ENCODE measurements at regions not wholly inside any gene's neighbourhood (a gene's known extent, or its start where the extent isn't known, plus 50 kb on each side); places are given as distances from the start of the nearest gene placed in this dataset.

DNA sequence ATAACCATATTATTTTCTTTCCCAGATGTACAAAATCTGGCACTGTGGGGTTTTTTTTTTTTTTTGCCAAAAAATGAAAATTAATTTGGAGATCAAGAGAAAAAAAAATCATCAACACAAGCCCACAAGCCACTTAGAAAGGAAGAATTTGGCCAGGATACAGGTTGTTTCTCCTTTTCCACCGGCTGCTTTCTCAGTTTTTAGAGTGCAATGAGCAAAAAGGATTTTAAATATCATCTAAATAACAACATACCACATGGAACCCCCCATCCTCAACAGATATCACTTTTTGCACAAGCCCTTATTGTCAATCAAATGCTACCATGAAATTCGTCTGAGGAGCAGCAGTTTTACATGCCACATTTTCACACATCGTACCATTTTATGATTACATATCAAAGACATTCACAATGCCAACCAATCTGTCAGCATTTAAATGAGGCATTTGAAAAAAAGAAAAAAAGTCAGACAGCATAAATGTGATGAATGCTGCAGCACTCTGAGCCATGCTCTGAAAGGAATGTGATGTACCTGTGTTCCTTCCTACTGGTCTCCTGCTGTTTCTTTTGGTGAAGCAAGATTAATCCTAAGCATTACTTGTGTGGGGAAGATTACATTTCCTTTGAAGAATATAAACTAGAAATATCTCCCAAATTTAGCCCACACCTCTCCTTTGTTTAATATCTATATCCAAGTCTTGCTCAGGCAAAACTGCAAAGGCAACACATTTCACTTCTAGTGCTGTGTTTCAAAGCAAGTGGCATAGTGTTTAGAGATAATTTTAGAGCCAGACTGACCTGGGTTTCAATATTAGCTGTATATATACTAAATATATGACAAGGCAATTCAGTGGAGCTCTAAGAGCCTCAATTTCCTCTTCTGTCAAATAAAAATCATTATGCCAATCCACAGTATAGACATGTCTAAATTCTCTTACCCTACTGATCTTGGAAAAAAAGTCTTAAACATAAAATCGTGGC, 391.3 kb downstream of the CMPK2 start:
- Histone ChIP-seq H3K9ac (ENCODE audit: low read length) (no peak overlapping the region), H3K79me2 (ENCODE audit: low read length) (no peaks in the 10 kb centered on the region), H3K36me3 (ENCODE audit: insufficient read depth, low read length) (no peaks in the 10 kb centered on the region), H4K20me1 (ENCODE audit: insufficient read depth, low read depth, low read length) (no peaks in the 10 kb centered on the region), H3K27ac (ENCODE audit: low read length) (no peak overlapping the region), H3K27me3 (ENCODE audit: low read length) (no peaks in the 10 kb centered on the region; the same call in 1 of the 2 replicates), H3K4me3 (ENCODE audit: low read length) (no peak overlapping the region), H3K4me1 (ENCODE audit: low read length) (peaks cover 14% of the 10 kb centered on the region), H3K9me2 (replicated peaks; ENCODE audit: insufficient read depth, low read length) (no peaks in the 10 kb centered on the region), H3K9me3 (ENCODE audit: low read length) (no peaks in the 10 kb centered on the region; the same call in 1 of the 2 replicates), H3K4me2 (ENCODE audit: low read depth, low read length, poor library complexity, severe bottlenecking) (no peak overlapping the region), H2AFZ (ENCODE audit: low read length) (no peak overlapping the region)
- no peak for DNase-seq

DNA sequence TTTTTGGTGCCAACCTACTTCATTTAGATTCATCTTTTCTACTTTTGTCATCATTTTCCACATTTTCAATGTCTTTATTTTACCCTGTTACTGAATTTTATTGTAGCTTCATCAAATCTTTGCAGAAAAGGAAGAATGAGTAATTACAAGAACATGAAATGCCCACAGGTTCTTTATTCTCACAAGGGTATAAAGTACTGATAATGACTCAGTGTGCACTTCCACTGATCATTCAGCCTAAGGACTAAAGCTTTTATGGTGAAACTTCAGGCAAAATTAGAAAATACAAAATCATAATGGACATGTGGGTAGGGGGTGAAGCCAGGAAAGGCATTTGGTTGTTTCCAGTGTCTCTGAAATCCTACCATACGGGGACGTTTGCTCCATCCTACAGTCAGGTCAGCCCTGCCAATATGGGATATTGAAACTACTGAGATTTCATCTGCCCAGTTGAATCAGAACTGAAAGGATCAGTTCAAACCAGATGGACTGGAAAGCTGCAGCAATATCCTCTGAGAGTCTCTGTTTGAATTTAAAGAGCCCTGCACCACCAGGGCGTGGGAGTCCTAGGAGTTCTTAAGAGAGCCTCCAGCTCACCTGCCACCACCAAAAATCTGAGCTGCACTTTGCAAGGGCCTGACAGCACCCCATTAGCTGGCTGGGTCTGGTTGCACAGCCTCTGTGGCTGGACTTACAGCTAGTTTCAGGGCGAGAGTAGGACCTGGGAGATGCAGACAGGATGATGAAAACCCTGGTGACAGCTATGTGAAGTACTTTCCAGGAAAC, 390.4 kb downstream of the CMPK2 start:
- Histone ChIP-seq H2AFZ (ENCODE audit: low read length) (no peak overlapping the region), H3K27me3 (ENCODE audit: low read length) (no peaks in the 10 kb centered on the region; the same call in 1 of the 2 replicates)

GRCh38 chr2:6480514-6480913, 385.2 kb downstream of the CMPK2 start:
- no peak overlapping the region for H3K27ac ChIP-seq (ENCODE audit: low read length)
- no peak overlapping the region for H3K4me3 ChIP-seq (ENCODE audit: low read length)
- DNase-seq = no peak
- peaks cover 7% of the 10 kb centered on the region; the same call in 1 of the 2 replicates for H3K9me3 ChIP-seq (ENCODE audit: low read length)
- H3K4me2 ChIP-seq (ENCODE audit: low read depth, low read length, poor library complexity, severe bottlenecking) = no peak overlapping the region
- H3K4me1 ChIP-seq (ENCODE audit: low read length) = no peaks in the 10 kb centered on the region
- no peaks in the 10 kb centered on the region for H3K9me2 ChIP-seq (replicated peaks; ENCODE audit: insufficient read depth, low read length)
- no peaks in the 10 kb centered on the region; the same call in 1 of the 2 replicates for H3K27me3 ChIP-seq (ENCODE audit: low read length)
- H2AFZ ChIP-seq (ENCODE audit: low read length) = no peak overlapping the region
- H3K9ac ChIP-seq (ENCODE audit: low read length) = no peak overlapping the region
- H4K20me1 ChIP-seq (ENCODE audit: insufficient read depth, low read depth, low read length) = no peaks in the 10 kb centered on the region
- H3K79me2 ChIP-seq (ENCODE audit: low read length) = no peaks in the 10 kb centered on the region
- no peaks in the 10 kb centered on the region; the same call in 1 of the 2 replicates for H3K36me3 ChIP-seq (ENCODE audit: insufficient read depth, low read length)

More for the DNA sequence above, 390.4 kb downstream of the CMPK2 start:
- Histone ChIP-seq H3K4me1 (ENCODE audit: low read length) (peaks cover 14% of the 10 kb centered on the region), H3K36me3 (ENCODE audit: insufficient read depth, low read length) (no peaks in the 10 kb centered on the region; the same call in 1 of the 2 replicates), H3K4me2 (ENCODE audit: low read depth, low read length, poor library complexity, severe bottlenecking) (no peak overlapping the region), H3K4me3 (ENCODE audit: low read length) (no peak overlapping the region), H4K20me1 (ENCODE audit: insufficient read depth, low read depth, low read length) (no peaks in the 10 kb centered on the region), H3K9ac (ENCODE audit: low read length) (no peak overlapping the region), H3K27ac (ENCODE audit: low read length) (no peak overlapping the region), H3K9me2 (replicated peaks; ENCODE audit: insufficient read depth, low read length) (no peaks in the 10 kb centered on the region), H3K79me2 (ENCODE audit: low read length) (no peaks in the 10 kb centered on the region), H3K9me3 (ENCODE audit: low read length) (peaks cover 4% of the 10 kb centered on the region; the same call in 1 of the 2 replicates)
- DNase-seq = no peak

GRCh38 chr2:6482256-6482655, 383.5 kb downstream of the CMPK2 start:
- no peak overlapping the region for H3K9ac ChIP-seq (ENCODE audit: low read length)
- no peak for DNase-seq
- no peak overlapping the region for H2AFZ ChIP-seq (ENCODE audit: low read length)
- no peaks in the 10 kb centered on the region for H4K20me1 ChIP-seq (ENCODE audit: insufficient read depth, low read depth, low read length)
- no peaks in the 10 kb centered on the region for H3K9me2 ChIP-seq (replicated peaks; ENCODE audit: insufficient read depth, low read length)
- H3K4me3 ChIP-seq (ENCODE audit: low read length) = no peak overlapping the region
- no peaks in the 10 kb centered on the region for H3K79me2 ChIP-seq (ENCODE audit: low read length)
- no peak overlapping the region for H3K4me2 ChIP-seq (ENCODE audit: low read depth, low read length, poor library complexity, severe bottlenecking)
- peaks cover 7% of the 10 kb centered on the region; the same call in 1 of the 2 replicates for H3K9me3 ChIP-seq (ENCODE audit: low read length)
- no peak overlapping the region for H3K27ac ChIP-seq (ENCODE audit: low read length)
- no peaks in the 10 kb centered on the region for H3K4me1 ChIP-seq (ENCODE audit: low read length)
- no peaks in the 10 kb centered on the region; the same call in 1 of the 2 replicates for H3K36me3 ChIP-seq (ENCODE audit: insufficient read depth, low read length)
- H3K27me3 ChIP-seq (ENCODE audit: low read length) = no peaks in the 10 kb centered on the region

GRCh38 chr2:6487765-6488164, 377.9 kb downstream of the CMPK2 start:
- Histone ChIP-seq H3K27me3 (ENCODE audit: low read length) (no peaks in the 10 kb centered on the region), H3K9me3 (ENCODE audit: low read length) (no peaks in the 10 kb centered on the region)

GRCh38 chr2:6492573-6492972, 373.1 kb downstream of the CMPK2 start:
- Histone ChIP-seq H3K79me2 (ENCODE audit: low read length) (no peaks in the 10 kb centered on the region), H3K9me3 (ENCODE audit: low read length) (no peaks in the 10 kb centered on the region), H2AFZ (ENCODE audit: low read length) (no peak overlapping the region; the same call in 1 of the 2 replicates), H3K9me2 (replicated peaks; ENCODE audit: insufficient read depth, low read length) (no peaks in the 10 kb centered on the region), H3K27me3 (ENCODE audit: low read length) (no peaks in the 10 kb centered on the region), H3K4me1 (ENCODE audit: low read length) (peaks cover 14% of the 10 kb centered on the region), H4K20me1 (ENCODE audit: insufficient read depth, low read depth, low read length) (no peaks in the 10 kb centered on the region), H3K4me2 (ENCODE audit: low read depth, low read length, poor library complexity, severe bottlenecking) (no peak overlapping the region), H3K4me3 (ENCODE audit: low read length) (no peak overlapping the region), H3K27ac (ENCODE audit: low read length) (no peak overlapping the region), H3K36me3 (ENCODE audit: insufficient read depth, low read length) (no peaks in the 10 kb centered on the region), H3K9ac (ENCODE audit: low read length) (no peak overlapping the region)
- no peak for DNase-seq

More at GRCh38 chr2:6487765-6488164, 377.9 kb downstream of the CMPK2 start:
- no peaks in the 10 kb centered on the region for H3K9me2 ChIP-seq (replicated peaks; ENCODE audit: insufficient read depth, low read length)
- no peak overlapping the region for H3K4me2 ChIP-seq (ENCODE audit: low read depth, low read length, poor library complexity, severe bottlenecking)
- no peak overlapping the region for H3K9ac ChIP-seq (ENCODE audit: low read length)
- no peaks in the 10 kb centered on the region for H4K20me1 ChIP-seq (ENCODE audit: insufficient read depth, low read depth, low read length)
- H2AFZ ChIP-seq (ENCODE audit: low read length) = 0 out of 2 replicates have a peak overlapping the region, but pooled peaks have one; percentile 42
- H3K4me3 ChIP-seq (ENCODE audit: low read length) = no peak overlapping the region
- H3K79me2 ChIP-seq (ENCODE audit: low read length) = no peaks in the 10 kb centered on the region
- no peak for DNase-seq
- H3K27ac ChIP-seq (ENCODE audit: low read length) = no peak overlapping the region
- no peaks in the 10 kb centered on the region for H3K4me1 ChIP-seq (ENCODE audit: low read length)
- H3K36me3 ChIP-seq (ENCODE audit: insufficient read depth, low read length) = no peaks in the 10 kb centered on the region; the same call in 1 of the 2 replicates

- H3K9ac ChIP-seq (ENCODE audit: low read length) = no peak overlapping the region
- no peaks in the 10 kb centered on the region for H3K27me3 ChIP-seq (ENCODE audit: low read length)
- H3K79me2 ChIP-seq (ENCODE audit: low read length) = no peaks in the 10 kb centered on the region
- DNase-seq = no peak
- no peak overlapping the region for H3K4me2 ChIP-seq (ENCODE audit: low read depth, low read length, poor library complexity, severe bottlenecking)
- no peak overlapping the region for H3K27ac ChIP-seq (ENCODE audit: low read length)
- no peaks in the 10 kb centered on the region for H3K9me2 ChIP-seq (replicated peaks; ENCODE audit: insufficient read depth, low read length)
- H3K9me3 ChIP-seq (ENCODE audit: low read length) = no peaks in the 10 kb centered on the region
- peaks cover 21% of the 10 kb centered on the region for H3K4me1 ChIP-seq (ENCODE audit: low read length)
- H4K20me1 ChIP-seq (ENCODE audit: insufficient read depth, low read depth, low read length) = no peaks in the 10 kb centered on the region
- no peak overlapping the region for H3K4me3 ChIP-seq (ENCODE audit: low read length)
- H2AFZ ChIP-seq (ENCODE audit: low read length) = no peak overlapping the region
- no peaks in the 10 kb centered on the region for H3K36me3 ChIP-seq (ENCODE audit: insufficient read depth, low read length)
Measured at GRCh38 chr2:6493266-6493665, 372.4 kb downstream of the CMPK2 start.

DNA sequence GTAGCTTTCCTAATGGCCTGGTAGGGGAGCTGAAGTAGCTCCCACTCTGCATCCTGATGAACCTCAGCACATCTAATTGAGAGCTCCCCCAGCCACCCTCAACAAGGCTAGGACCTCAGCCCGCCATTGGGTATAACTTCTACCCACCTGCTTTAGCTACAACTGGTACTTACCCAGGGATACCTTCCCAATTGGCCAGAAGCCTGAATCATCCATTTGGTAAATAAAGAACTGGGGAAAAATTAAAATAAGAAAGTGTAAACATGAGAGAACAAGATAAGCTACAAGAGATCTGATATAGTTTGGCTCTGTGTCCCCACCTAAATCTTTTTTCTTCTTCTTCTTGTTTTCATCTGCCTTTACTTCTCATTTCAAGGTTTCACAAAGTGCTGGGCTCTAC, 372.0 kb downstream of the CMPK2 start:
- no peaks in the 10 kb centered on the region for H3K9me3 ChIP-seq (ENCODE audit: low read length)
- no peaks in the 10 kb centered on the region for H3K27me3 ChIP-seq (ENCODE audit: low read length)
- H3K9me2 ChIP-seq (replicated peaks; ENCODE audit: insufficient read depth, low read length) = no peaks in the 10 kb centered on the region
- no peaks in the 10 kb centered on the region for H3K79me2 ChIP-seq (ENCODE audit: low read length)
- H3K9ac ChIP-seq (ENCODE audit: low read length) = no peak overlapping the region
- H4K20me1 ChIP-seq (ENCODE audit: insufficient read depth, low read depth, low read length) = no peaks in the 10 kb centered on the region
- H3K4me2 ChIP-seq (ENCODE audit: low read depth, low read length, poor library complexity, severe bottlenecking) = no peak overlapping the region
- no peaks in the 10 kb centered on the region for H3K36me3 ChIP-seq (ENCODE audit: insufficient read depth, low read length)
- H3K27ac ChIP-seq (ENCODE audit: low read length) = no peak overlapping the region
- no peak for DNase-seq
- H2AFZ ChIP-seq (ENCODE audit: low read length) = no peak overlapping the region
- no peak overlapping the region for H3K4me3 ChIP-seq (ENCODE audit: low read length)
- peaks cover 21% of the 10 kb centered on the region for H3K4me1 ChIP-seq (ENCODE audit: low read length)

Data from Karpas-422 (cell line).